HG02610 (cell line): ENCODE measurements at regions not wholly inside any gene's neighbourhood (a gene's known extent, or its start where the extent isn't known, plus 50 kb on each side); places are given as distances from the start of the nearest gene placed in this dataset.

Experiments
- ATAC-seq: cut with Tn5 transposase; IDR thresholded peaks from one replicate; pipeline ENCODE4 v1.9.1; 2021; ENCODE audit warnings: mild to moderate bottlenecking, moderate library complexity; ENCODE audit not compliant: unreplicated experiment

- ATAC-seq, result no peak
These were observed 570.2 kb downstream of the UTRN start for GRCh38 chr6:144855375-144855774.

GRCh38 chr6:144855812-144856531 lies 570.8 kb downstream of the UTRN start:
- no peak for ATAC-seq

GRCh38 chr6:144856622-144857021 lies 571.5 kb downstream of the UTRN start:
- ATAC-seq, result no peak

GRCh38 chr6:144857086-144857485 lies 572.0 kb downstream of the UTRN start:
- ATAC-seq, result no peak

GRCh38 chr6:144862769-144863168 lies 577.6 kb downstream of the UTRN start:
- ATAC-seq, result no peak

GRCh38 chr6:144867761-144868160 lies 582.6 kb downstream of the UTRN start:
- no peak for ATAC-seq

GRCh38 chr6:144870782-144871181 lies 585.6 kb downstream of the UTRN start:
- no peak for ATAC-seq

- no peak for ATAC-seq
These were observed 588.7 kb downstream of the UTRN start for GRCh38 chr6:144873623-144874378.

- no peak for ATAC-seq
These were observed 591.6 kb downstream of the UTRN start for GRCh38 chr6:144876689-144877088.

GRCh38 chr6:144877118-144877517 lies 592.0 kb downstream of the UTRN start:
- ATAC-seq, result no peak

- ATAC-seq, result no peak
These were observed 593.4 kb downstream of the UTRN start for GRCh38 chr6:144878577-144878976.

GRCh38 chr6:144879436-144879835 lies 594.3 kb downstream of the UTRN start:
- ATAC-seq, result no peak

GRCh38 chr6:144882425-144882824 lies 597.3 kb downstream of the UTRN start:
- no peak for ATAC-seq

- ATAC-seq, result no peak
These were observed 598.8 kb downstream of the UTRN start for GRCh38 chr6:144883915-144884314.

- no peak for ATAC-seq
These were observed 600.7 kb downstream of the UTRN start for GRCh38 chr6:144885817-144886216.

GRCh38 chr6:144886682-144887081 lies 601.5 kb downstream of the UTRN start:
- ATAC-seq, result no peak

- ATAC-seq, result no peak
These were observed 603.5 kb downstream of the UTRN start for GRCh38 chr6:144888621-144889020.

GRCh38 chr6:144893680-144894151 lies 608.6 kb downstream of the UTRN start:
- ATAC-seq, result no peak

GRCh38 chr6:144894240-144894639 lies 609.1 kb downstream of the UTRN start:
- ATAC-seq, result no peak

GRCh38 chr6:144895313-144896278 lies 610.5 kb downstream of the UTRN start:
- ATAC-seq, result no peak

- ATAC-seq, result no peak
These were observed 611.2 kb downstream of the UTRN start for GRCh38 chr6:144896289-144896688.
